ENCODE measurements at regions not wholly inside any gene's neighbourhood (a gene's known extent, or its start where the extent isn't known, plus 50 kb on each side); places are given as distances from the start of the nearest gene placed in this dataset.

DNA sequence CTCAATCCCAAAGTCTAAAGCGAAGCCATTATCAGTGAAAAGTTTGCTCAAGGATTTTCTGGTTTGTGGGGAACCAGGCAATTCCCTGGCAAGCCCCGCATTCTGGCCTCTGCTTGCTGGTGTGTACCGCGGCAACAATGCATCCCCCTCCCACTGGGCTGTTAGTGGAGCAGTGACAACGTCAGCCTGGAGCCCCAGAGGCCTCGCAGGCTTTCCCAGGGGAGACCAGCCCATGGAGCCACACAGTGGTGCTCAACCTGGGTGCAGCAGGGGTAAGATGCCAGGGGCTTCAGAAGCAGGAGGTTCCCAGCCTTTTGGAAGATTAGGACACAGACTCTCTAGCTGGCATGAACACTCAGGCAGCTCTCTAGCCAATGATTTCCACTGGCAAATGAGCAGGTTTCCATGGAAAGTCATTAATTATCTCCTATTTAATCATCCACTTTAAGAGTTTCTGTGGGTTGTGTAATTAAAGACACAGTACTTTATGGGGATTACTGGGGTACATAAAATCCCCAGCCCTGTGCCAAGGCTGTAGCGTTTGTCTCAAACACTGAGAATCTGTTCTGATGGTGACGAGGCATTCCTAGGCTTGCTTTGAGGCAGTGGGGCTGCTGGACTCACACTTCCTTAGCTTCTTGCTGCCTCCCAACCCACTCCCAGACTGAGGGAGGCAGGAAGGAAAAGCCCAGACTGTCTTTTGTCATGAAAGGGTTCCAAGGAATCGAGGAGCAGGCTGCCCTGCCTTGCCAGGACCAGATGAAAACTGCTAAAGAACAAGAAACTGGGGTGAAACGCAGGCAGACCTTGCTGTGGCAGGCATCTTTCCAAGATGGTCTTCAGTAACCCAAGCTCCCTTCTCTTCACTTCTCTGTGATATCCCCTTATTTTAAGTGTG, 411.9 kb upstream of the SHH start:
- DNase-seq (ENCODE audit: low spot score): no peak

DNA sequence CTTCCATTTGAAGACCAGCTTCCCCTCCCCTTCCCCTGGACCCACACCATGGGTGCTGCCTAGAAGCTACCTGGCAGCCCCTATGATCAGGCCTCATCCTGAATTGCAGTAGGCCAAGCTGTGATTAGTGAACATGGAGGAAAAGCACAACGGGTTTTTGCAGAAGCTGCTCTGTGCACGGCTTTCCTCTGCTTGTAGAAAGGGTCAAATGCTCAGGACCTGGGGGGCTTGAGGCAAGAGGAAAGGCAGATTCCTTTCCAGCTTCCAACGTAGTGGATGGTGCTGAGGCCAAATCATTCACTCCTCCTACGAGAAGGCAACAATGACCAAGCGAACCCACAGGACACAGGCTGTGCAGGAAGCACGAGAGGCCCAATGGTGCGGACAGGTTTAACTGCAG, 410.3 kb upstream of the SHH start:
- no peak for DNase-seq (ENCODE audit: low spot score)

DNA sequence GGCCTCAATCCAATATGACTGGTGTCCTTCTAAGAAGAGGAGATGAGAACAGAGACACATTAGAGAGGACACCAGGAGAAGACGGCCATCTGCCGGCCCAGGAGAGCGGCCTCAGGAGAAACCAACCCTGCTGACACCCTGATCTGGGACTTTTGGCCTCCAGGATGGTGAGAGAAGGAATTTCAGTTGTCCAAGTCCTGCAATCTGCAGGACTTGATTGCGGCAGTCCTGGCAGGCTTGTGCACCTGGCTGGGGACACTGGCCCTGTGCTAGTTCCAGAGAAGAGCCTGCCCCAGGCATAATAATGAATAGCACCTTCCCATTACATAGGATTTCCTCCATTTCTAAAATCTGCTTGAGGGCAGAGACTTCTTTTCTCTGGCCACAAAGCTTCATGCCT, 409.9 kb upstream of the SHH start:
- no peak for DNase-seq (ENCODE audit: low spot score)

DNA sequence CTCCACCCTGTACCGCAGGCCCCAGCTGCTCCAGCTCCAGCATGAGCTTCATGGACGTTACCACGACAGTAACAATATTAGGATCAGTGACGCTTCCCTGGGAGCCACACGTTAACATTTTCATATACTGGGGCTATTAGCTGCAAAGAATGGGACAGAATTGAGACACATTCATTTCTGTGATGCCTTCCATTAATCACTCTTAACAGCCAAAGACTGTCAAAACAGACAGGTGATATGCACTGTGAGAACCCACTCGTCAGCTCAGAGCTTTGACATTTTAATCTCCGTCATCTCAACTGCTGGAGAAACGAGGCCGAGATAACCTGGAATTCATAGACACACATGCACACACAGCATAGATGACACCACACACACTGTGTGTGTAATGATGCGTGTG, 408.4 kb upstream of the SHH start:
- no peak for DNase-seq (ENCODE audit: low spot score)

DNA sequence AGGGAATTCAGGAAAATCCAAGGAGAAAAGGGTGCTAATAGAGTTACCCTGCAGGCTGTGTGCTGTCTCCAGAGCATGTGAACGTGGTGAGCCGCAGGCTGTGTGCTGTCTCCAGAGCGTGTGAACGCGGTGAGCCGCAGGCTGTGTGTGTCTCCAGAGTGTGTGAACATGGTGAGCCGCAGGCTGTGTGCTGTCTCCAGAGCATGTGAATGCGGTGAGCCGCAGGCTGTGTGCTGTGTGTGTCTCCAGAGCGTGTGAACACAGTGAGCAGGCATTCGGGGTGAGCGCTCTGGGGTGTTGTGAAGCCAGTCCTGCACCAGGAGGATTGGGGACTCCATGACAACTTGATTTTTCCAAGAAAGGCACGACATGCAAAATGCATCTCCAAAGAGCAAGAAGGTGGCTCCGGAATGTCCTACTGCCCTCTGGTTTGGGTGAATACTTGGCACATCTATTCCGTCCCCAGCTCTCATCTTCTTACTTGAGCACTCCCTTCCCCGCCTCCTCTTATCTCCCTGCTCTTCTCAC, 407.9 kb upstream of the SHH start:
- DNase-seq (ENCODE audit: low spot score): no peak

DNA sequence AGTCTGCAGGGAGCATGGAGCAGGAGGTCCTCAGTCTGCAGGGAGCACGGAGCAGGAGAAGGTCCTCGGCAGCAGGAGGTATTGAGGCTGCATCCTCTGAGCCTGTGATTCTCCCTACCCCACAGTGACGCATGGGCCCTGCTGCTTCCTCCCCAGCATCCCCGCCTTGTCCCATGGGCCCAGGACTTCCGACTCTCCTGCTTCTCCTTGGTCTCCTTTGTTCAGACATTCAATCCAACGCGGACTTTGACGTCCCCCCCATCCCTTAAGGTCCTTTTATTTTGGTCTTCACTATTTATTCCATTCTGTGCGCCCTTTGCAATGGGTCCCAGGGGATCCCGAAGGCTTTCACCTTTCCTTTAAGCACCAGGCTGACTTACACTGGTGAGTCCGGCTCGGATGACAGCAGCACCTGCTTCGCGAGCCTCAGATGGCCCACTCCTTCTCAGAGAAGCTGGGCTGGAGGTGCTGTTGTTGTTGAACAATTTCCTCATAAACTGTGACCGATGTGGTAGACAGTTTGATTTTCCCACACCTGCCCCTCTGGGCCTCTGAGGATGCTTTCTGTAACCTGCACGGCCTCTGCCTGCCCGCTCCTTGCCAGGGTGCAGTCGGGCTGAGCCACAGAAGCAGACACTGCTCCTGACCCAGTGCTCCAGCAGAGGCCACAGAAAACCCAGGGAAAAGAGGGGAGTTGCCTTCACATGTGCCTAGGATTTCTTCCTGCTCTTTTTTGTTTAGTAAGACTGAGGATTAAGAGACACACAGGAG, 407.2 kb upstream of the SHH start:
- DNase-seq (ENCODE audit: low spot score): no peak

DNA sequence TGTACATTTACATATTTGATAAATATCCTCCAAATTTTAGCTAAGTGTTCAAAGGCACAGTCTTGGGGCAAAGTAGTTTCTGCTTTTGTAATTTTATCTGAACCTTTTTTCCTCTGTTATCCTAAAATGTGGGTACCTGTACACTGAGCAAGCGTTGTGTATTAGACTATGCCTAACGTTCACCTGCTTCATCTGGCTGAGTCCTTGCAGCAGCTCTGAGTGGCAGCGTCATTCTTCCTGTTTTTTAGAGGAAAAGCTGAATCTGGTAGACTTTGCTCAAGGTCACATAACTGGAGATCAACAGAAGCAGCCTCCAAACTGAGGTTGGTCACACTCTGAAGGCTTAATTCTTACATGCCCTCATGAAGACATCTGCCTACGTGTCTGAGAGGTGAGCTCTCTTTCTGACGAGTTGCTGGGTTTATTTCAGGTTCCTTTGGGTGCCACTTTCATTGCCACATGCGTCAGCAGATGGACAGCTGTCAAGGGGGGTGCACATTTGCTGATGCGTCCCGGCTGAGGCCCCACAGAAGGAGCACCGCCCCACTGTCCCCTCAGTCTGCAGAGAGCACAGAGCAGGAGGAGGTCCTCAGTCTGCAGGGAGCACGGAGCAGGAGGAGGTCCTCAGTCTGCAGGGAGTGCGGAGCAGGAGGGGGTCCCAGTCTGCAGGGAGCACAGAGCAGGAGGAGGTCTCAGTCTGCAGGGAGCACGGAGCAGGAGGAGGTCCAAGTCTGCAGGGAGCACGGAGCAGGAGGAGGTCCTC, 406.5 kb upstream of the SHH start:
- no peak for DNase-seq (ENCODE audit: low spot score)

DNA sequence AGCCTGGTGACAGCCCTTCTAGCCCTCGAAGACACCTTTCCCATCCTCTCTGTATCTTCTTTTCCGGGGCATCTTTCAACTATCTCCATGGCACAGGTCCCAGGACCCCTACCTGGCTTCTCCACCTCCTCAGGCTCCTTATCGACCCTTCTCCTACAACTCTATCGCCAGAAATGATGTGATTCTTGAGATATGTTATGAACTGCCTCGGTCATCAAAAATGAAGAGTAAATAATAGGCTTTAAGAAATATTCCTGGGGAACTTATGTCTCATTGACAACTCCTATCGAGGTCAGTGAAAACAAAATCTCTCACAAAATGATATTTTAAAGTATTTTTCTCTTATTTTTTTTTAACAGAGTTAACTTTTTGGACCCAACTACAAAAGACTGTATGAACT, 405.5 kb upstream of the SHH start:
- DNase-seq (ENCODE audit: low spot score): no peak

DNA sequence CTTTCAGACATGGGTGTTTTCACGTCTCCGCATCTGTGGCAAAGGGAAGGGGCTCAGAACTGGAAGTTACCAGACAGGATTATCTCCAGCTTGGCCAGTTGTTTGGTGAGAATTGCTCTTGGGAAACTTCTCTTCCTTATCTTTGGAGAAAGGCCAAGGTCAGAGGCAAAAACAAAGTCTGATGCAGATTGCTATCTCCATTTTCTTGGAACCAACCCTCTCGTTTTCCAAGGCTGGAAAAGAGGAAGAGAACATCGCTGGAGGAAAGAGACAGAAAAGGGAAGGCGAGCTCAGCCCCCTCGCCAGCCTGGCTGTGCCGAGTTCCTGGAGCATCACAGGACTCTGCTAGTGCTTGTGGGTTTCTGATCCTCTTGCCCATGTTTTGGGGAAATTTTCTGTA, 396.8 kb upstream of the SHH start:
- no peak for DNase-seq (ENCODE audit: low spot score)

DNA sequence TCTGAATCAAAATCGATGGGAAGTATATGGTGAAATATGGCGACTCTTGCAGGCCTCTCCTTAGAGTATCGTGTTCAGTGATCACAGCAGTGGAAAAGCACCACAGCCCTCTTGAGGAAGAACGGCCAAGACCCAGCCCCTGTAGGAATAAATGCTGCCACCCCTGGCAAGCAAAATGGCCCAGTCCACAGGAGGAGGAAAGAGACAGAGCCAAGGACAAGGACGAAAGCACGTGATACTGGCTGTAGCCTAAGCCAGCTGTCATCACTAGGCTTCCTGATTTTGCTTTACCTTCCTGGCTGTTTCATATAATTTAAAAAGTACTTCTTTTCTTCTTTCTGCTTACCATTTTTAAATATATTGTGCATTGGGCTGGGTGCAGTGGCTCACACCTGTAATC, 395.0 kb upstream of the SHH start:
- no peak for DNase-seq (ENCODE audit: low spot score)

DNA sequence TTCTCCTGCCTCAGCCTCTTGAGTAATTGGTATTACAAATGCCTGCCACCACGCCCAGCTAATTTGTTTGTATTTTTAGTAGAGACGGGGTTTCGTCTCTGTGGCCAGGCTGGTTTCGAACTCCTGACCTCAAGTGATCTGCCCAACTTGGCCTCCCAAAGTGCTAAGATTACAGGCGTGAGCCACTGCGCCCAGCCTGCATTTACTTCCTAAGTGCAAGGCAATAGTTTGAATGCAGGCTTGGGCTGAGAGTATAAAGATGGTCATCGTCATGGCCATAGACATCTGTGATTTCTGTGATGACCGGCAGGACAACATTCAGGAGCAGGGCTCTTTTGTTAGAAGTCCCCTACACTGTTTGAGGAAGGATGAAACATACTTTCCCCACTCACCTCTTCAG, 393.9 kb upstream of the SHH start:
- no peak for DNase-seq (ENCODE audit: low spot score)

DNA sequence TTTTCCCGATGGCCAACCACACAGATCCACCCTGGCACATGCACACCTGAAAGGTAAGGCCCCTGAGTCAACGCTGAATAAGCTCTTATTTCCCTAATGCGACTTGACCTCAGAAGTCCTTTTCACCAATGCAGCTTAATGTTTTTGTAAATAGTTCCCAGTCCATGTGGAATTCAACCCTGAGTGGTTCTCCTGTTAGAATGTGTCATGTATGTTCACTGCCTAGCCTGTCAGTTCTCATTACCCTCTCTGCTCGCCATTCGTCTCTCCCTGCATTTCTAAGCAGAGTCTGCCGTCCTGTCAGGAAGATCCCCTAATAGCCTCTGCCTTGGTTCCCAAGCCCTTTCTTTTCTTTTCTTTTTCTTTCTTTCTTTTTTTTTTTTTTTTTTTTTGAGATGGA, 392.6 kb upstream of the SHH start:
- DNase-seq (ENCODE audit: low spot score): no peak

DNA sequence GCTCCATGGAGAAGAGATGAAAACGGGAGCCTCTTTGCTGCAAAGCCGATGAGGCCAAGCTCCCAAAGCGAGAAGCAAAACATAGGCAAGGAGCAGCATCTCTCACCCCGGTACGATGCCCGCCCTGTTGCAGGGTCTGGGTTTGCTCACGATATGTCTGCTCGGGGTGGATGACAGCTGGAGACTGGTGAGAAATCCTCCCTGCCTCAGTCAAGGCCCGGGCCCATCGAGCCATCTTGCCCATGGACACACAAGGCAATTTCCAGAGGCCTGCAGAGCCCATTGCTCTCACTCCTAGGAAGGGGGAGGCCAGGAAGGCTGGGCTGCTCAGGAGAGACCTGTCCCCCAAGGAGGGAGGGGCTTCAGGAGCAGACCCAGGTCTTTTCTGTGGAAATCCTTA, 391.7 kb upstream of the SHH start:
- DNase-seq (ENCODE audit: low spot score): no peak

DNA sequence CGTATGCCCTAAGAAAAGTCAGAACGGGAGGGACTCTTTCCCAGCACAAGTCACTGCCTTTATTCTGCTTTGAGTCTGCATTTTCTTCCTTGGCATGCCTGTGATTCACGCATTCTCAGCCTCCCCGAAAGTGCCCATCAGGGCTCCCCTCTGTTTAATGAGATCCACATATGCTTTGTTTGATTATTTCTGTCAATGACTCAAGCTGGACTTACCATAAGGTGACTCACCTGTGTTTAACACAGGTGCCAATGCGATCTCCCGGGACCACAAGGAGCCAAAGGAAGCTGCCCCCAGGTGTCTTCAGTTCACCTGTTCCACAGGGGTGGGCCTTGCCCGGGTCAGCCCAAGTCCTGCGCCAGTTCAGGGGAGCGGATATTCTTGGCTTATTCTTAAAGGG, 386.0 kb upstream of the SHH start:
- DNase-seq (ENCODE audit: low spot score): no peak

DNA sequence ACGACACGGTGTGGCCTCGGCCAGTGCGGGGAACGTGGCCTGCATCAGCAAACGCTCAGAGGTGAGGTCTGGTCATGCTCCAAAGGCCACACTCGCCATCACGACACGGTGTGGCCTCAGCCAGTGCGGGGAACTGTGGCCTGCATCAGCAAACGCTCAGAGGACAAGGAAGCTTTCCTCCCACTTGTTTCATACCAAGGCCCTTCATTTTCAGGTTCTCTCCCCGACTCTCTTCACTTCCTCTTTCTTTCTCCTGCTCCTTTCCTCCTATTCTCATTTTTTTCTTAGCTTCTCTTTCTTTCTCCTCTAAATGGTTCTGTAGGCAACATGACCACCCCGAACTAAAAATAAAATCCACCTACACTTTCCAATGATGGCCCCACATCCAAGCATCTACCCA, 384.4 kb upstream of the SHH start:
- DNase-seq (ENCODE audit: low spot score): no peak

DNA sequence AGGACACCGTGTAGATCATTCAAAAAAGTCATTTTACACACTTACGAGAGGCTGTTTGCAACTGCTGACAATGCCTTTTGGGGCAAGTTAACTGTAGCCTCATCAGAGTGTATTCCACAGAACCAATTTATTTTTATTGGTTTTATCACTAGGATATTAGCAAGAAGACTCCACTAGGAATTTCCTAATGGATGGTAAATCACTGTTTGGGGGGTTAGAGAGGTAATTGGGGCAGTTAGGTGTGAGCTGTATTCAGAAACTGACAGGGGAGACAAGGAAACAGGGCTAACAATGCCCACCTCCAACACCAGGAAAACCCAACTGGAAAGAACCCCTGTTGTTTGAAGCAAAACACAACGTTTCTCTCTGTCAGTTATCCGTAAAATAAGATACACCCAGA, 383.0 kb upstream of the SHH start:
- no peak for DNase-seq (ENCODE audit: low spot score)

DNA sequence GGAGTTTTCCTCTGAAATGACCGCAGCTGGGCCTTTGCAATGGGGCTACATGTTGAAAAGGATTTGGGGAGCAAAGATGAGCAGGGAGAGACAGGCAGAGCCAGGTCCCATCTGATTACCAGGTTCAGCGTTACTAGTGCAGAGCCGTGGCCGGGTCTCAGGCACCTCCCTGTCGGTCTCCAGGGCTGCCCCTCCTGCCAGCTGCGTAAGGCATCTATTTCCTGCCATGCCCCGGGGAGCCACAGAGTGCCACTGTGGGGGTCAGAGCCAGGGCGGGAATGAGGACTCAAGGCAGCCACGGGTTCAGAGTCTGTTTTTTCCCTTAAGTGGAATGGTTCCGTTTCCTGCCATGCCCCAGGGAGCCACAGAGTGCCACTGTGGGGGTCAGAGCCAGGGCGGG, 382.6 kb upstream of the SHH start:
- no peak for DNase-seq (ENCODE audit: low spot score)

DNA sequence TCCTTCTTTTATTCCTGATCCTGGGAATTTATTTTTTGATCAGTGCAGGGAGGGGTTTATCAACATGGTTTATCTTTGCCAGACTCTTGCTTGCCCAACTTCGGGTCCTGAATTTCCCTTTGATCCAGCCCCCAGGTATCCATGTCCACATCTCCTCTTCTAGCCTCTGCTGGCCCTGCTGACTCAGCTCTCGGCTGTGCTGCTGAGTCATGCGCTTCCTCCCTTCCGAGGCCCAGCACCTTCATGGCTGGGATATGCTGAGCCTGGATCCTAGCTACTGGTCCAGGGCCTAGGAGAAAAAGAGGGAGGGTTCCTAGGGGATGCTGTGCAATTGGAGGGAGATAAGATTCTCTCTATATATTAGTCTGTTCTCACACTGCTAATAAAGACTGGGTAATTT, 380.7 kb upstream of the SHH start:
- DNase-seq (ENCODE audit: low spot score): no peak

DNA sequence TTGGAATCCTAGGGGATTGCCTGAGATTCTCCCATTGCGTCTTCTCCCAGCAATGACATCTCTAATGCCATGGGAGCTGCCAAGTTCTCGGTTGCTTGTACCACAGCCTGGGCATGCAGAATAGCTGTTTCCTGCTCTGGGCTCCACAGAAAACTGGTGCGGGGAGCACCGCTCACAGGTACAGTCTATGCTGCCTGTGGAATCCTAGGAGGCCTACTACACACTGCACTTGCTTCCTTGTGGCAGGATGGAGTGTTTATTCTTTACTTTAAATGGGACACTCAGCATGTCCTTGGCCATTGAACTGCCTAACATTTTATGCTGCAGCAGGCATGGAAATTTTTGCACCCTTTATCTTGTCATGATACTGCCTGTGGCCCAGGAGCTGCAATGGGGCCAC, 378.8 kb upstream of the SHH start:
- no peak for DNase-seq (ENCODE audit: low spot score)

DNA sequence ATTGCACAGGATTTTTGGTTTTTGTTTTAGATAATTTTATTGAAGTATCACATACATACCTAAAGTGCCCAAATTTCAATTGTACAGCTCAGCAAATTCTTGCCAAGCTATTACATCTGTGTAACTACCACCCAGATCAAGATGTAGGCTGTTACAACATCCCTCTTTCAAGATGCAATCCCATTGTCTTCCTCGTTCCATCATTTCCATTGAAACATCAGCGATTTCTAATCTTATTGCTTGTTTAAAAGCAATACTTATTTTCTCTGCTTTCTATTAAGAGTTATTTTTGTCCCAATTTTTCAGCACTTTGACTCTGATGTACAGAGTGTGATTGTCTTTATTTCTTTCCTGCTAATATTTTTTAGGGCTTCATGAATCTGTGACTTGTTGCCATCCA, 372.8 kb upstream of the SHH start:
- no peak for DNase-seq (ENCODE audit: low spot score)

DNA sequence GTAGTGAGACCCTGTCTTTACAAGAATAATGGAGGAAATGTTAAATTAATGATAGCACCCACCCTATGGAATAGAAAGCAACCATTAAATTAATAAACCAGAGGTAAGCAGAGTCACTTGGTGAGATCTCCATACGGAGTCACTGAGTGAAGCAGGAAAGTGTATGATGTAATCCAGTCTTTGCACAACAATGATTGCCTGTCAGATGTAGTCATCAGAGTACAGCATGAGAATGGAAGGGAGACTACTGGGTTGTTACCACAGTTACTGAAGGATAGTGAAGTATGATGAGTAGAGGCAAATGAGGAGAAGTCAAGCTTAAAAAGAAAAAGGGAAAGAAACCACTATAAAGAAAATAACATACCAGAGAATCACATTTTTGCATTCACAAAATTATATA, 371.9 kb upstream of the SHH start:
- DNase-seq (ENCODE audit: low spot score): no peak

All from umbilical cord (tissue), 1 donor.